ENCODE measurements at regions not wholly inside any gene's neighbourhood (a gene's known extent, or its start where the extent isn't known, plus 50 kb on each side); places are given as distances from the start of the nearest gene placed in this dataset.
"Not testable (repeated sequence)": the region's sequence is repeated elsewhere in the genome, so short reads cannot be mapped to it uniquely, and the experiment has no call there.

DNA sequence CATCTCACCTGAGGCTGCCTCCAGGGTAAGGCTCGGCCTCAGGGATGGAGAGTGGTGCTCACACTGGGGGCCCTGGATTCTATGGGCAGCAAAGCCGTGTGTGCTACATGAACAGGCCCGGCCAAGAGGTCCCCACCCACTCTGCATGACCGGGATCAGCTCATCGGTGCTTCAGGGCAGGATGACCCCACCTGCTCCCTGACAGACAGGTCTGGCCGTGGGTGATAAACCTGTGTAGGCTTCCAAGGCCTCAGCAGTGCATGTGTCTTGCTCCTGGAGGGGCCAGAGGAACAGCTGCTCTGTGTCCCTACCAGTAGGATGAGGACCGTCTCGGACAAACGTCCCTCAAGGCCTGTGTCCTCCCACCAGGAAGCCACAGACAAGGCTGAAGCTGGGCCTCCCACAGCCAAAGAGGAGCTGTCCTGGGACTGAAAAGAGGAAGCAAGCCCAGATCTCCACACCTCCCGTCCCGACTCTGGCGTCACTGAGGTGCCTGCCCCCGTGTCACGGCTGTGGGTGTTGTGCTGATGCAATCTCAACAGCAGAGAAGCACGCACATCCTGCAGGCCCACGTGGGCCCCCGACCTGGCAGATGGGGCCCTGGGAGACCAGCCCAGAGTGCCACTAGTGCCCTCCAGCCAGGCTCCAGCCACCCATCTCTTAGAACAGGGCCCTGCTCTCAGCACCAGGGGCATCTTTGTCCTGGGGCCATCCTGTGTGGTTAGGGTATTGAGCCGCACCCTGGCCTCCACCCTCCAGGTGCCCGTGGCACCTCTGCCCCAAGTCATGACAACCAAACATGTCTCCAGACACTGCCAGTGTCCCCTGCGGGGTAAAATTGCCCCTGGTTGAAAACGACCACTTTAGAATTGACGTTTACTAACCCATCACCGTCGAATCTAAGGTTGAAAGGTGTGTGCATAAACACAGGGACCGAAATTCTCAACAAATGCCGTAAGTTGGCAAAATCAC lies 5455.9 kb upstream of the TPTE start:
- not testable (repeated sequence) for DNase-seq

DNA sequence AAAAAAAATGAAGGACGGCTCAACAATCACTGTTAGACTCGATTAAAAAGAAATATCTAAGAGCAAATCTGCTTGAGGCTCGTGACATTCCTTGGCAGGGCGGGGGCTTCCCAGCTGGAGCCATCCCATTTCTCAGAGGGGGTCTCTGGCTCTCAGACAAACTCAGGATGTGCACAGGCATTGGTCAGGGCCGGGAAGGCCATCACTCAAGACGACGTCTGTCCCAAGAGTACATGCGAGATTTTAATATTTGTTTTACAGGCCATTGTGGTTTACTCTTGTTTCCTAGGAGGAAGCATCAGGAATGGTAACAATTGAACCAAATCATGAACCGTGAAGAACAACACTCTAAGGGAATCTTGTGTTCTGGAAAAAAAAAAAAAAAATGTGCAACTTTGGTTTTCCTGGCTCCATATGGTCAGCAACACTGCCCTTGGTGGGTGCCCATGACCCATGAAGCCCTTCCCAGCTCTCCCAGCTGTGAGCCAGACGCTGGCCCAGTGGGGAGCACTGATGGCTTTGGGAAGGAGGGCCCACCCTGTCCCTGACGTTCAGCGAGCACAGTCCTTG lies 5454.6 kb upstream of the TPTE start:
- not testable (repeated sequence) for DNase-seq

DNA sequence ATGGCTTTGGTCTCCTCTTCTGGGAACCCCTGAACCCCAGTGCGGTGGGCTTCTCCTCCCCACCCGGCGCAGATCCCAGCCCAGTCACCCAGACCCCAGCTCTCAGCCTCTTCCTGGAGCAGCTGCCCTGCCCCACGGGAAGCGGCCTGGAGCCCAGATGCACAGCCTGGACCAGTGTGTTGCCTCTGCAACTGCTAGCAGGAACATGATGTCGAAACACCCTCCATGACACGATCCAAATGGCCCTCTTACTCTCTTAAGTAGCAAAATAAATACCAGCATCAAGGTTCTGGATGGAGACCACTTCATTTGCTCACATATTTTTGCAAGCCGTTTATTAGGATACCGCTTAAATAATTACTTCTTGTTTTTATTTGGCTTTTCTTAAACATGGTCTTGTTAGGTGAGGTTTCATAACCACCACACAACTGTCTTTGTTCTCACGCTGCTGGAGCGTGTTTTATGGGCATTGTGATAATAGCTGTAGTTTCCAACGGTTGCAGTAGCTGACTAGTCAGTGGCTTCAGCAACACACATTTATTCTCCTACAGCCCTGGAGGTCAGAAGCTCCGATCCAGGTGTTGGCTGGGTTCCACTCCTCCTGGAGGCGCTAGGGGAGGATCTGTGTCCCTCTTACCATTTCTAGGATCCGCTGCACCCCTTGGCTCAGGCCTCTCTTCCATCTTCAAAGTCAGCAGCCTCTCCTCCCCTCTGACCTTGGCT lies 5453.9 kb upstream of the TPTE start:
- DNase-seq, result not testable (repeated sequence)

DNA sequence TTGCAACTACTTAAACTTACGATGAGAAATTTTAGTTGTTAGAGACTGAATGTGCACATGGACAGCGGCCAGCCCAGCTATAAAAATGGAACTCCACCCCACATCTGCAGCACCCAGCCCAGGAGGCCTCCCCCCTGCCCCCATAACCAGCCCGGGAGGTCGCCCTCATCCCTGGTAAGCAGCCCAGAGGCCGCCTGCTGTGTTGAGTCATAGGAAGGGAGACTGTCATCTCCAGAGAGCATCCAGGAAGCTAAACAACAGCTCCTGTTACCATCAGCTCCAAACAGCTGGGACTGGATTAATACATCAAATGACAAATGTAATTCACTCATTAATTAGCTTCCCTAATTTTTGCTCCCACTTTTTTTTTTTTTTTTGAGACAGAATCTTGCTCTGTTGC lies 5452.7 kb upstream of the TPTE start:
- DNase-seq, result not testable (repeated sequence)

DNA sequence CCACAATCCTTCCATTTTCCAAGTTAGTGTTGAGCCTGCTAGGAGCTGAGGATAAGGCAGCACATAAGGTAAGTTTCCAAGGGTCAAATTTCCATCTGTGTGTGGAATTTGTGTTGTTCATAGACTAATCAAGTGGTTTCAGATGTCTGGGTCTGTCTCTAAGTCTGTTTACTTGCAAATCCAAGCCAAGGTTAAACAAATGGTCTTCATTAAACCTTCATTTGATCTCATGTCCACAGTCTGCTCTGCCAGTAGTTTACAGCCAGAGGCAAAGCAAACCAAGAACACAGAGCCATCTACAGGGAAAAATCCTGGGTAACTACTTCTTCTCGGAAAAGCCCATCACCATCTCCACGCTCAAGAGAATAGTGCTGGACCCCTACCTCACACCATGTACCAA lies 5450.2 kb upstream of the TPTE start:
- not testable (repeated sequence) for DNase-seq

DNA sequence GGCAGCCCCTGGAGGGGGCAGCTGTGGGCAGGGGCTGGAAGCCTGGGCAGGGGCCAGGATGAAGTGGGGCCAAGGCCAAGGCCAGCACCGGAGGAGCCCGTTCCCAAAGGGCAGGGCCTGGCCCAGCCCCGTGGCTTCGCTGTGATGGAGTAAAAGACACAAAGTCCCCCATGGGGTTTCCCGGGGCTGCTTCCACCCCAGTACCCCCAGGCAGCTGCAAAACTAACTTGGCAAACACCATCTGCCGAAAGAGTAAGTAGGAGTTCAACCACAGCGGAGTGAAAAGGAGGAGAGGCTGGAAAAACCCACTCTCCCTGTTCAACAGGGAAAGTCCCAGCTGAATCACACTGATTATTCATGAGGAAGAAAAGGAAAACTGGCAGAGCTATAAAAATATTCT lies 5444.5 kb upstream of the TPTE start:
- DNase-seq, result not testable (repeated sequence)

DNA sequence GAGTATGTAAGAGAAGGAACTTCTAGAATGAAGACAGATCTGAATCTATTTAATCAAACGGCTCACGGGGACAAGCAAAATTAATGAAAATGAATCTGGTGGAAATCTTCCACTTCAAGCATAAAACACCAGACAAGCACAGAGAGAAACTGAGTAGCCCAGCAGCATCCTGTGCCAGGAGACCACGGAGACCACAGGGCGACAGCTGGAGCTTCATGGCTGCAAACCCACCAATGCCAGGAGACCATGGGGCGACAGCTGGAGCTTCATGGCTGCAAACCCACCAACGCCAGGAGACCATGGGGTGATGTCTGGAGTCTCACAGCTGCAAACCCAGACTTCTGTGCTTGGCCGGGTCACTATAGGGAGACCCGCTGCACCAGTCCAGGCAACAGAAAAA lies 5442.0 kb upstream of the TPTE start:
- not testable (repeated sequence) for DNase-seq

DNA sequence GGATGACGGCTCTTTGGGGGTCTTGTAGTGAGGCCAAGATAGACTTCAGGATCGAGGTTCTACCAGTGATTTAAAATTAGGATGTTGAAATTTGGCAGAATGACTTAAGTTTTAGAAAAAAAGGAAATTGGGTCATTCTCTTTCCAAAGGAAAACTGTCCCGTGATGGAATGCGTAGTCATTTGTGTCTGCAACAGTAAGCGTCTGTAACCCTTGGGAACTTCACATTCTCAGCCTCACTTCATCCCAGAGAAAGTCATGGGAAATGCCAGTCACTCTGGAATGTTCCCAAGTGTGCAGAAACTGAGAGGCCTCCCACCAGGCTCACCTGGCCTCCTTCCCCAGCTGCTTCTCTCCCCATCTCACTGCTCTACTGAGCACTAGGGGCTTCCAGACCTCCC lies 5441.4 kb upstream of the TPTE start:
- DNase-seq, result not testable (repeated sequence)

DNA sequence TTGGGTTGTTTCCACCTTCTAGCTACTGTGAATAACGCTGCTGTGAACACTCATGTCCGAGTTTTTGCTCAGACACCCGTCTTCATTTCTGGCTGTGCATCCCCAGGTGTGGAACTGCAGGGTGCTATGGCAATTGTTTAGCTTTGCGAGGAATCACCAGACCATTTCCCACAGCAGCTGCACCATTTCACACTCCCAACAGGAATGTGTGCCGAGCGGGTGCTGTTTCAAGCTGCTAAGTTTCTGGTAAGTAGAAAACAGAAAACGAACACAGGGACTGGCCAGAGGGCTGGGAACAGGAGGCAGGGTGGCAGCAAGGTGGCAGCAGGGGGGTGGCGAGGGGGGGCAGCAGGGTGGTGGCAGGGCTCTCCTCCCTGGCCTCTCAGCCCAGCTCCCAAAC lies 5437.1 kb upstream of the TPTE start:
- not testable (repeated sequence) for DNase-seq

DNA sequence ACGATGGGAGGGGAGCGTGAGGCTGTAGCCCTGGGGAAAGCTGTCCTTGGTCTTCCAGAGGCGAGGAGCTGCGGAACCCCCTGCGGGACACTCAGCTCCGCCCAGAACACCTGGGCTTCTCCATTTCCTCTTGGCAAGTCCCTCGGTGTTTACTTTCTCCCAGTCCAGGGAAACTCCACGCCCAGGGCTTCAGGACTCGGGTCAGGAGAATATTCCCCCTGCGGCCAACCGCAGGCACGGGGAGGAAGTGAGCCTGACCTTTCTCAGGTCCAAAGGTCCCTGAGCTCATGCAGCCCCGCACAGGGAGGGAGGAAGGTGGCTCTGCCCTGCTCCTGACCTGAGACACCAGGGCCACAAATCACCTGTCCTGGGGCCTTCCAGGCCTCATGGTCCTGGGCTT lies 5435.9 kb upstream of the TPTE start:
- not testable (repeated sequence) for DNase-seq

DNA sequence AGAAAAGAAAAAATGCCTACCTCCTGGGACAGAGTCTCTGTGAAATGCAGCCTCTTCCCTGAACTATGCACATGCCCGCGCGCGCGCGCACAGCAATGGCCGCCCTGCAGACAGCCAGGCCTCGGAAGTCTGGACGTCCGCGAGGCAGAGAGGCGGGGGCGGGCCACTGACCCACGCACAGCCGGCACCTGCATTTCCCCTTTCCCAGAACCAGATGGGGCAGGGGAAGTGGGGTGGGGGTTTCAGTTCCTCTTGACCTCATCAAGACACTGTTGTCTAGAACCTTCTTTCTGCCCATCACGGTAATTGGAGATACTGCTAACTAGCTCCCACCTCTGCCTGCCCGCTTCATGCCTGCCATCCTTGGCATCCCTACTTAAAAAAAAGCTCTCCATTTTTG lies 5435.0 kb upstream of the TPTE start:
- not testable (repeated sequence) for DNase-seq

DNA sequence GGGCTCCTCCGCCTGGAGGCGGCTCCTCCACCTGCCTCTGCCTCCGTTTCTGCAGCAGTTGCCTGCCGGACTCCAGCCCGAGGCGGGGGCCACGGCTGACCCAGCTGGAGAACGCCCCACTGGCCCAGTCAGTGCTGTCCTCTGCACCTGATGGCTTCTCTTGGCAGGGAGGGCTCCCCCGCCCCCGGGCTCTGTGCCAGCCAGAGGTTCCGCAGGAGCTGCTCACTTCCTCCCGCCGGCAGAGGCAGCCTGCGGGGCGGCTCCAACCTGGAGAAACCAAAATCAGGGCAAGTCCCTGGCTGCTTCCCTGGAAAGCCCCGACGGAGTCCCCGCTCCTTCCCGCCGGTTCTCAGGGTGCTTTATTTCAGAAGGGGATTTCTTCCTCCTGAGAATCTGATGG lies 5432.6 kb upstream of the TPTE start:
- not testable (repeated sequence) for DNase-seq

DNA sequence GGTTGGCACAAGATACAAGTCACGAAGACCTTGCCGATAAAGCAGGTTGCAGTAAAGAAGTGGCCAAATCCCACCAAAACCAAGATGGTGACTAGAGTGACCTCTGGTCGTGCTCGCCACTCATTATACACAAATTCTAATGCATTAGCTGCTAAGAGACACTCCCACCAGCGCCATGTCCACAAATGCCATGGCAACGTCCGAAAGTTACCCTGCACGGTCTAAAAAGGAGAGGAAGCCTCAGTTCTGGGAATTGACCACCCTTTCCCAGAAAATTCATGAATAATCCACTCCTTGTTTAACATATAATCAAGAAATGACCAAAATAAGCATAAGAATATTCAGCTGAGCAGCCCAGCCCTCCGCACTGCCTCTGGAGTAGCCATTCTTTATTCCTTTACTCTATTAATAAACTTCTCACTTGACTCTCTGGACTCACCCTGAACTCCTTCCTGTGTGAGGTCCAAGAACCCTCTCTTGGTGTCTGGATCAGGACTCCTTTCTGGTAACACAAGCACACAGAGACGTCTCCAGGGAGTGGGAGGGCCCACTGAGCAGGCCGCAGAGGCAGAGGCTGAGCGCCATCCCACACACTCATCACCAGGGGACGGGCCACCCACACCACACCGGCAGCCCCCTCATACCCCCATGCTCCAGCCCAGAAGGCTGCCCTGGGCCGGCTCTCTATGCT lies 5431.8 kb upstream of the TPTE start:
- DNase-seq, result not testable (repeated sequence)

DNA sequence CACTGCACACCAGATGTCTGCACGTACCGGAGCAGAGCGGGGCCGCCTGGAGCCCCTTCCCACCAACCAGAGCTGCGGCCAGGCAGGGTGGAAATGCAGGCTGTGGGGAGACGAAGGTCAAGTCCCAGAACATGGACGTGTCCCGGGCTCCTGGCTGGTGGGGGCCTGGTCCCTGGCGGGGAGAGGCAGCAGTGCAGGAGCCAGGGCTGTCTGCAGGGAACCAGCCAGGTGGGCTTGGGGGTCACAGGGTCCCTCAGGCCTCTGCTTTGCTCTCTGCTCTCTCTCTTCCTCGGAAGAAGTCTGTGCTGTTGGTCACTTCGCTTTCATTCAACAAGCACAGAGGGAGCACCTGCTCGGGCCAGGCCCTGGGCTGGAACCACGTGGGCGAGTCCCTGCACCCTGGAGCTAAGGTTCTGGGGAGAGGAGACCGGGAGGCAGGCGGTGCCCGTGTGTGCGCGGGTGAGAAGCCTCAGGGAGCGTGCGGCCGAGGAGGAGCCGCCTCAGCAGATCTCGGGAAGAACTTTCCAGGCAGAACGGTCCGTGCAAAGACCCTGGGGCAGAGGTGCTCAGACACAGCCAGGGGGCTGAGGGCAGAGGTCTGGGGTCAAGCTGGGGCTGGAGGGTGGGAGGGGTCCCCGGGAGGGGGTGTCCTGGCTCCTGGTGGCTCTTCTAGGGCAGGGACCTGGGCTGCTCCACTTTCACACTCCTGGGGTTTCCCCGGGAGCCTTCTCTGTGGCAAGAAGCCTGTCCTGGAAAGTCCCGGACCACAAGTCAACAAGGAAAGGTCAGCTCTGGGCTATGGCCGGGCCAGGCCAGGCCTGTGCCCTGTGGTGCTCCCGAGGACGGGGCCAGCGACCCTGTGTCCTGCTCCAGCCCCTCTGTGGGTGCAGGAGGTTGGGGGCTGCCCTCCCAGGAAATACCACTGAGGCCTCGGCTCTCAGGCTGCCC lies 5431.0 kb upstream of the TPTE start:
- not testable (repeated sequence) for DNase-seq

DNA sequence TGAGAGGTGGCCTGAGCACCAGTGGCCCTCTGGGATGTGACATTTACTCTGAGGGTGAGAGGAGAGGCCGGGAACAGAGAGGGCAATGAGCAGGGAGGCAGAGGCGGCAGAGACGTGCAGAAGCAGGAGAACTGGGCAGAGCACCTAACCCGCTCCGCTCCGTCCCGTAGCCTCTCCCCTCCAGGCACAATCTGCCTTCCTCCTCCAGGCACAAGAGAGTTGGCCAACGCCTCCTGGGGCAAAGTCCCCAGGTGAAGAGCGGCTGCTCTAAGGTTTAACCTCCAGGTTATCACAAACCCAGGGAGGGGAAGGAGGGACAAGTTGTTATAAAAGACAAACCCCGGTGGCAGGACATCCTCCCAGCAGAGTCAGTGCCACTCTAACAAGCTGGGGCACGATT lies 5430.1 kb upstream of the TPTE start:
- DNase-seq, result not testable (repeated sequence)

DNA sequence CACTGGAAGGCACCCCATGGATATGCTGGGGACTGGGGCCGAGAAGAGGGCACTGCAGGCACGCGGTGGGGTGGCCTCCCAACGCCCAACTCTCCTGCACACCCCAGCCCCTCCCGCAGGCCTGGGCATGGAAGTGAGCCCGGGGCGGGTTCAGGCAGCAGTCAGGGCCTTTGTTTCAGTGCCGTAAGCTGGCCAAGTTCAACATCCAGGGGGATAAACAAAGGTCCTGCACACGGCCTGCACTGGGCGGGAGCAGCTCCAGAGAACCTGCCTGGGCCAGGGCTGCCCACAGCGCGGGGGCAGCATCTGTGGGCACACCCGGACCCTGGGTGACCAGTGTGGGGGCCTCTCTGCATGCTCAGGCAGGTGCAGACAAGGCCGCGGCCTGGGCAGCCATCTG lies 5425.8 kb upstream of the TPTE start:
- not testable (repeated sequence) for DNase-seq

DNA sequence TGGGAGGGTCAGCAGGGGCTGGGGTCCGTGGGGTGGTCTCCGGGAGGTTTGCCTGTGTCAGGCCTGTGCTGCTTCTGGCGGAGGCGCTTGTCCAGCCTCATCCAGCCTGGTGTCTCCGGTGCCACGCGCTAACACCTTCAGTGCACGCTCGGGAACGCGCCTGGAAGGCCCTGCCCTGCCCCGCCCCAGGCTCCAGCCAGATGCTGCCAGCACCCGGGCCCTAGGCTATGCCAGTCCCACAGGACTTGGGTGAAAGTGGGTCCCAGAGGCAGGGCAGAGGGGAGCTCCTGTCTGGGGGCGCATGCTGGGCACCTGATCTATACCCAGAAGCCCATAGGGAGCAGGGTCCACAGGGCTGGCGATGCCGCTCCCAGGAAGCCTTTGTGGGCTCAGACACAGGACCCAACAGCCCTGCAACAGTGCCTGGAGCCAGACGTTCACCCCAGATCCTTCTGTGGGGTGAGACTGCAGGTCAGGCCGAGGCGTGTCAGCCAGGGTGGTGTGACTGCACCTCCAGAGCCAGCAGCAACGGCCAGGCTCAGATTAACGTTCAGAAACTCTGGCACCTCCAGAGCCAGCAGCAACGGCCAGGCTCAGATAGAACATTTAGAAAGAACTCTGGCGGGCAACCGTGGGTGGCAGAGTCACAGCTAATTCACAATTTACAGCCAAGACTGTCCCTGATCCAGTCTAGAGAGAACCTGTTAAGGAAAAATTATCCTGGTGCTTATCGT lies 5423.2 kb upstream of the TPTE start:
- DNase-seq, result not testable (repeated sequence)

DNA sequence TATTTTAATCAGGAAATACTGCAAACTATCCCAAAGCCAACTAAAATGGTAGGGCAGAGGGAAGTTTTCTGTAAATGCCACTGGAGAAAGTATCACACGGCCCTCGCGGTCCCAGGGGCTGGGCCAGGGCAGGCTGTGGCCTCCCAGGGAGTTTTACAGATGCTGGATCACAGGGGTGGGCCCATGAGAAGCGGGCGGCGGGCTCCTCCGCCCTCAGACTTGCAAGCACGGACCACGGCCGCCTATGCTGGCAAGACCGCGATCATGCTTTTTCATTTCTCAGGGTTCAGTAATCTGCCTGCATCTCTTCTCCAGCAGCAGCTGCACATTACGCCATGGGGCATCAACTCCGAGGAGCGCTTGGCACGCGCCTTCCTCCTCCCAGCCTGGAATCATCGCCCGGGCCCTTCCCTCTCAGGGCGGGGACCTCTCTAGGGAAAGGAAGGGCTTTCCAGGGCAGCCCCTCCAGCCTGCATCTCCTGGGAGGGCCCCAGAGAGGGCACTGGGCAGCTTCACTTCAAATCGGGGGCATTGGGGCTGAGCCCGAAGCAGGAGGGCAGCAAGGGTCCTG lies 5420.7 kb upstream of the TPTE start:
- not testable (repeated sequence) for DNase-seq

DNA sequence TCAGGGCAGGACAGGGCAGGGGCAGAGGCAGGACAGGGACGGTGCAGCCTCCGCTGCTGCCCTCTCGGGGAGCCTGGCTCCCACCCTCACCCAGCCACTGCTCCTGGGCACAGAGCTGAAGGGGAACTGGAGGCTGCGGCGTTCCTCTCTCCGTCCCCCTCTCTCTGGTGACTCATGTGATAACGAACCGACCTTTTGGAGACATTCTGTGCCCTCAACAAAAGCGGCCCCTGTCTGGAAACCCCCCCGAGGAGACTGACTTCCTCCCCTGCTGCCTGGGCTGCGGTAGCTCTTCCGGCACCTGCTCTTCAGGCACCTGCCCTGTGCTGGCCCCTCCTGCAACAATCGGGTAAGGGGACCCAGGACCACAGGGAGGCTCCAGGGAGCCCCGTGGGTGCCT lies 5419.6 kb upstream of the TPTE start:
- DNase-seq, result not testable (repeated sequence)
